Fibroblast of gingiva (primary cell): ENCODE measurements at regions not wholly inside any gene's neighbourhood (a gene's known extent, or its start where the extent isn't known, plus 50 kb on each side); places are given as distances from the start of the nearest gene placed in this dataset.

ENCODE experiments used
- DNase-seq: peaks from one replicate; pipeline ENCODE4 v3.0.0-alpha.2; 2011; ENCODE audit warnings: low read depth

GRCh38 chr12:125573271-125573670 is 508.0 kb downstream of the AACS start:
- DNase-seq, result no peak

- DNase-seq, result no peak
Observed at GRCh38 chr12:125577334-125577733, 512.1 kb downstream of the AACS start.

GRCh38 chr12:125579916-125580315 is 514.7 kb downstream of the AACS start:
- DNase-seq, result no peak

GRCh38 chr12:125583071-125583470 is 517.8 kb downstream of the AACS start:
- DNase-seq, result no peak

GRCh38 chr12:125586441-125586840 is 521.2 kb downstream of the AACS start:
- no peak for DNase-seq

GRCh38 chr12:125593269-125593668 is 528.0 kb downstream of the AACS start:
- DNase-seq, result no peak

GRCh38 chr12:125604976-125605375 is 539.7 kb downstream of the AACS start:
- no peak for DNase-seq

GRCh38 chr12:125606312-125606711 is 541.1 kb downstream of the AACS start:
- no peak for DNase-seq

GRCh38 chr12:125610292-125610691 is 545.1 kb downstream of the AACS start:
- no peak for DNase-seq

GRCh38 chr12:125610971-125611370 is 545.7 kb downstream of the AACS start:
- DNase-seq, result no peak

- no peak for DNase-seq
Observed at GRCh38 chr12:125614058-125614457, 548.8 kb downstream of the AACS start.

- no peak for DNase-seq
Observed at GRCh38 chr12:125619723-125620122, 554.5 kb downstream of the AACS start.

- no peak for DNase-seq
Observed at GRCh38 chr12:125633686-125634085, 568.5 kb downstream of the AACS start.

GRCh38 chr12:125634813-125635212 is 569.6 kb downstream of the AACS start:
- DNase-seq, result no peak

GRCh38 chr12:125639826-125640225 is 574.6 kb downstream of the AACS start:
- DNase-seq, result no peak

- no peak for DNase-seq
Observed at GRCh38 chr12:125643055-125643454, 577.8 kb downstream of the AACS start.

GRCh38 chr12:125645724-125646123 is 580.5 kb downstream of the AACS start:
- no peak for DNase-seq

GRCh38 chr12:125650587-125650986 is 585.4 kb downstream of the AACS start:
- DNase-seq, result no peak

- no peak for DNase-seq
Observed at GRCh38 chr12:125651625-125652024, 586.4 kb downstream of the AACS start.

- DNase-seq, result no peak
Observed at GRCh38 chr12:125652681-125653080, 587.4 kb downstream of the AACS start.

GRCh38 chr12:125657681-125658080 is 592.4 kb downstream of the AACS start:
- no peak for DNase-seq

GRCh38 chr12:125674554-125675338 is 609.5 kb downstream of the AACS start:
- DNase-seq, result no peak

- no peak for DNase-seq
Observed at GRCh38 chr12:125676366-125676765, 611.1 kb downstream of the AACS start.

GRCh38 chr12:125677829-125678228 is 612.6 kb downstream of the AACS start:
- DNase-seq, result no peak
